Testis (tissue), 2 donors: ENCODE measurements at regions not wholly inside any gene's neighbourhood (a gene's known extent, or its start where the extent isn't known, plus 50 kb on each side); places are given as distances from the start of the nearest gene placed in this dataset.
"Not testable (repeated sequence)": the region's sequence is repeated elsewhere in the genome, so short reads cannot be mapped to it uniquely, and the experiment has no call there.

Experiments
- DNase-seq: peaks from one replicate; pipeline ENCODE4 v3.0.0-alpha.2; 2019
- H3K27ac ChIP-seq, 2 donors: fragments of 200-600 bp; sonication (generic); one replicate each; pipeline ENCODE4 v1.5.1; 2019
- H3K27me3 ChIP-seq: fragments of 200-600 bp; sonication (generic); one replicate; pipeline ENCODE4 v1.5.1; 2019
- H3K36me3 ChIP-seq: fragments of 200-600 bp; sonication (generic); one replicate; pipeline ENCODE4 v1.5.1; 2017; ENCODE audit warnings: low read depth; ENCODE audit errors: missing control alignments
- H3K4me1 ChIP-seq: fragments of 200-600 bp; sonication (generic); one replicate; pipeline ENCODE4 v1.5.1; 2019
- H3K4me3 ChIP-seq, 2 donors: fragments of 200-600 bp; sonication (generic); one replicate each; pipeline ENCODE4 v1.5.1; 2017 to 2019
- H3K9me3 ChIP-seq: fragments of 200-600 bp; sonication (generic); one replicate; pipeline ENCODE4 v1.5.1; 2017
- CTCF ChIP-seq, 3 experiments: fragments of 450-650 bp in 2 of 3; fragments of 200-600 bp in 1 of 3; sonication (generic) in 1 of 3; IDR thresholded peaks; one replicate each; pipeline ENCODE4 v1.5.1; 2016 to 2019; ENCODE audit warnings: antibody characterized with exemption in 3 of 3, mild to moderate bottlenecking in 2 of 3, moderate library complexity in 1 of 3
- WGBS, 2 donors: methylation state at CpG; one replicate each; pipeline ENCODE4 v1.1.5; 2018; 5-methylcytosine and 5-hydroxymethylcytosine counted together
- intact Hi-C: fragments of 100-400 bp; cut with DNase I; formaldehyde crosslinking; loops from one replicate; pipeline ENCODE4 v1.15.1; 2023; ENCODE audit warnings: low total_unique reads

- H3K4me3 ChIP-seq, H3K27me3 ChIP-seq, H3K27ac ChIP-seq, H3K36me3 ChIP-seq, H3K4me1 ChIP-seq, DNase-seq, H3K9me3 ChIP-seq, intact Hi-C loops: not testable (repeated sequence)
- 46% methylated on average over 29 of the region's 54 CpGs; no CpG with 5 or more reads in 1 of the 2 donors for WGBS, 2 donors
Measured at GRCh38 chr22:10526079-10526478, 5001.9 kb upstream of the OR11H1 start.

DNA sequence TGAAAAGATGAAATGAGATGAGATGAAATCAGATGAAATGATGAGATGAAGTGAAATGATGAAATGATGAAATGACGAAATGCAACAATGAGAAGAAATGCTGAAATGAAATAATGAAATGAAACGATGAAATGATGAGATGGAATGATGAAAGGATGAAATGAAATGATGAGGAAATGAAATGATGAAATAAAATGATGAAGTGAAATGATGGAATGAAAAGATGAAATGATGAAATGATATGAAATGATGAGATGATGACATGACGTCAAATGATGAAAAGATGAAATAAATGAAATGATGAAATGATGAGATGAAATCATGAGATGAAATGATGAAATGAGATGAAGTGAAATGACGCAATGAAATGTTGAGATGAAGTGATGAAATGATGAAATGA lies 4996.9 kb upstream of the OR11H1 start:
- H3K27me3 ChIP-seq, H3K4me3 ChIP-seq, intact Hi-C loops, H3K9me3 ChIP-seq, H3K36me3 ChIP-seq, DNase-seq, H3K4me1 ChIP-seq, H3K27ac ChIP-seq: not testable (repeated sequence)
- no CpG with 5 or more reads among the region's 4 CpGs for WGBS, 2 donors

GRCh38 chr22:10572531-10572930 lies 4955.5 kb upstream of the OR11H1 start:
- WGBS, 2 donors, result 40 to 60% methylated on average over 1 to 26 of the region's 42 CpGs
- H3K4me3 ChIP-seq, H3K27ac ChIP-seq, H3K36me3 ChIP-seq, intact Hi-C loops, H3K4me1 ChIP-seq, H3K9me3 ChIP-seq, H3K27me3 ChIP-seq: not testable (repeated sequence)
- DNase-seq, result peak; percentile 9

GRCh38 chr22:10601071-10601470 lies 4926.9 kb upstream of the OR11H1 start:
- intact Hi-C loops, H3K36me3 ChIP-seq, H3K4me1 ChIP-seq, DNase-seq, H3K9me3 ChIP-seq, H3K4me3 ChIP-seq, H3K27ac ChIP-seq, H3K27me3 ChIP-seq: not testable (repeated sequence)
- no CpG with 5 or more reads among the region's 2 CpGs for WGBS, 2 donors

DNA sequence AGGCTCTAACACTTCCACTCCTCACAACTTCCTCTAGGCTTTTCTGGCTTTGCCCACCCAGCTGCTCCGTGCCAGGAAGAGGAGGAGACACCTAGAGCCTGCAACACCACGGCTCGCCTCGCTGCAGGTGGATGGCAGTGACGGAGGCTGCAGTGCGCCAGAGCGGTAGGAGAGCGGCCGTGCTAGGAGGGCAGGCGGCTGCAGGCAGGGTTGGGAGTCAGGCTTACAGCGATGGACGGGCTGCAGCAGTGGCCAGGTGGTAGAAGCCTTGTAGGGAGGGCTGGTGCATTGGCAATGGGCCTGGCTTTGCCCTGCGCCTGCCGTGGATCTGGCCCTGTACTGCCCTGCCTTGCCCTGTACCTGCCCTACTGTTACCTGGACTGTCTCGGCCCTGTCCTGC lies 4896.0 kb upstream of the OR11H1 start:
- intact Hi-C loops, H3K4me1 ChIP-seq, H3K36me3 ChIP-seq, H3K27ac ChIP-seq, H3K27me3 ChIP-seq, H3K9me3 ChIP-seq, DNase-seq, H3K4me3 ChIP-seq: not testable (repeated sequence)
- no CpG with 5 or more reads among the region's 15 CpGs for WGBS, 2 donors

GRCh38 chr22:10635341-10635740 lies 4892.7 kb upstream of the OR11H1 start:
- H3K36me3 ChIP-seq, intact Hi-C loops, H3K4me3 ChIP-seq, H3K27me3 ChIP-seq, H3K9me3 ChIP-seq, H3K27ac ChIP-seq, H3K4me1 ChIP-seq, DNase-seq: not testable (repeated sequence)
- 100% methylated on average over 1 of the region's 3 CpGs; no CpG with 5 or more reads in 1 of the 2 donors for WGBS, 2 donors

DNA sequence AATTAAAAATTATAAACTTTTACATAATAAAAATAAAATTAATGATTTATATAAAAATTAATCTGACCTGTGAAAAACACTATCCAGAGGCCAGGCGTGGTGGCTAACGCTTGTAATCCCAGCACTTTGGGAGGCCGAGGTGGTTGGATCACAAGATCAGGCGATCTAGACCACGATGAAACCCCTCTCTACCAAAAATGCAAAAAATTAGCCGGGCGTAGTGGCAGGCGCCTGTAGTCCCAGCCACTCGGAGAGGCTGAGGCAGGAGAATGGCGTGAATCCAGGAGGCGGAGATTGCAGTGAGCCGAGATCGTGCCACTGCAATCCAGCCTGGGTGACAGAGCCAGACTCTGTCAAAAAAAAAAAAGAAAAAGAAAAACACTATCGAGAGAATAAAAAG lies 4865.2 kb upstream of the OR11H1 start:
- H3K36me3 ChIP-seq, intact Hi-C loops, H3K27ac ChIP-seq, H3K4me3 ChIP-seq, H3K27me3 ChIP-seq, H3K9me3 ChIP-seq, H3K4me1 ChIP-seq, DNase-seq: not testable (repeated sequence)
- 52 to 73% methylated on average over 11 to 13 of the region's 14 CpGs for WGBS, 2 donors

GRCh38 chr22:10673065-10673464 lies 4854.9 kb upstream of the OR11H1 start:
- H3K4me1 ChIP-seq, H3K27ac ChIP-seq, H3K27me3 ChIP-seq, intact Hi-C loops, H3K9me3 ChIP-seq, DNase-seq, H3K4me3 ChIP-seq, H3K36me3 ChIP-seq: not testable (repeated sequence)
- peak in 1 of 3 experiments; percentile 12 for TF ChIP-seq CTCF (IDR thresholded peaks at IDR 0.05)
- 17 to 30% methylated on average over 6 of the region's 6 CpGs for WGBS, 2 donors

GRCh38 chr22:10678720-10679119 lies 4849.3 kb upstream of the OR11H1 start:
- H3K4me3 ChIP-seq, DNase-seq, H3K36me3 ChIP-seq, H3K27ac ChIP-seq, H3K4me1 ChIP-seq, H3K9me3 ChIP-seq, intact Hi-C loops, H3K27me3 ChIP-seq: not testable (repeated sequence)
- WGBS, 2 donors, result 0 to 14% methylated on average over 3 of the region's 3 CpGs

DNA sequence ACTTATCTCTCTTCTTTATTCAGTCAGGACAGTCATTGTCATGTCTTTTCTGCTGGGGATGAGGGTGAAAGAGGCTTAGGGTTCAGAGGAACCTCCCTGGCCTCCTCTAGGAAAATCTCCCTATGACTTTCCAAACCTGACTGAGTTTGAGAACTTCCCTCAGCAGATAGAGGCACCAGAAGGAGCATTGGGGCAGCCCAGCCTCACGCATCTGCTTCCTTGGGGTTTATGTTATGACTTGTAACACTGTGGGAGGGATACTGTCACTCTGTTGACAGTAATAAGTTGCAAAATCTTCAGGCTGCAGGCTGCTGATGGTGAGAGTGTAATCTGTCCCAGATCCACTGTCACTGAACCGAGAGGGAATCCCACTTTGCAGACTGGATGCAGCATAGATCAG lies 4842.6 kb upstream of the OR11H1 start:
- H3K4me1 ChIP-seq, H3K27ac ChIP-seq, intact Hi-C loops, H3K36me3 ChIP-seq, H3K9me3 ChIP-seq, H3K27me3 ChIP-seq, DNase-seq, H3K4me3 ChIP-seq: not testable (repeated sequence)
- 50% methylated on average over 1 of the region's 2 CpGs; no CpG with 5 or more reads in 1 of the 2 donors for WGBS, 2 donors
